GM12878 (cell line): ENCODE measurements at regions not wholly inside any gene's neighbourhood (a gene's known extent, or its start where the extent isn't known, plus 50 kb on each side); places are given as distances from the start of the nearest gene placed in this dataset.

Experiments used
- ATAC-seq: fragments of 200-7000 bp; cut with Tn5 transposase; 3 replicates; pipeline ENCODE4 v1.9.1; 2020; ENCODE audit warnings: mild to moderate bottlenecking, moderate library complexity
- BruUV-seq: library from RNA; stranded (reverse); fragments of 400-500 nt; replicated peaks from 2 replicates; lab custom pipeline; 2021; lab: Mats Ljungman, UMichigan
- CTCF ChIA-PET: fragments of 300-600 bp; sonication (Branson Sonifier 250); formaldehyde crosslinking; extraction: SDS; loops from one replicate; lab custom pipeline; 2021; ENCODE audit warnings: inconsistent platforms; lab: Yijun Ruan, JAX
- POLR2A ChIA-PET: fragments of 350-600 bp; formaldehyde crosslinking; extraction: SDS; loops from one replicate; lab custom pipeline; 2021; ENCODE audit warnings: inconsistent platforms; lab: Charles Lee
- RAD21 ChIA-PET: fragments of 300-600 bp; sonication (Branson Sonifier 250); formaldehyde crosslinking; loops from one replicate; lab custom pipeline; 2023; ENCODE audit warnings: antibody characterized with exemption; ENCODE audit not compliant: unreplicated experiment; lab: Charles Lee
- SMC1A ChIA-PET: fragments of 300-600 bp; sonication (Branson Sonifier 250); formaldehyde crosslinking; loops from one replicate; lab custom pipeline; 2023; ENCODE audit not compliant: unreplicated experiment, uncharacterized antibody; lab: Charles Lee
- DNase-seq: peaks from one replicate; pipeline ENCODE4 v3.0.0-alpha.2; 2011; ENCODE audit warnings: low read depth, low spot score
- FAIRE-seq: peaks from 3 replicates; lab custom pipeline; 2011; peaks lifted over from hg19 to GRCh38; lab: Jason Lieb, UNC
- H2AFZ ChIP-seq: 2 replicates; pipeline ENCODE4 v1.6.0; 2011; ENCODE audit warnings: low read depth, low read length, control low read depth; ENCODE audit not compliant: control insufficient read depth
- H3K27ac ChIP-seq: 2 replicates; pipeline ENCODE4 v1.5.1; 2011; ENCODE audit warnings: control low read depth; ENCODE audit not compliant: control insufficient read depth, insufficient read depth
- H3K27me3 ChIP-seq, 2 experiments: replicated peaks in 1 of 2; 2 replicates each; pipeline versions ENCODE4 v1.6.0 to v1.6.1; 2011; ENCODE audit warnings: low read length in 1 of 2; ENCODE audit not compliant: control insufficient read depth in 2 of 2, insufficient read depth in 2 of 2
- H3K36me3 ChIP-seq, 2 experiments: 2 replicates each; pipeline ENCODE4 v1.5.1; 2011; ENCODE audit warnings: low read length in 1 of 2; ENCODE audit not compliant: control insufficient read depth in 2 of 2, insufficient read depth in 2 of 2
- H3K4me1 ChIP-seq: 2 replicates; pipeline ENCODE4 v1.6.1; 2011; ENCODE audit warnings: mild to moderate bottlenecking, low read length, moderate library complexity, mixed read lengths; ENCODE audit not compliant: control insufficient read depth, insufficient read depth
- H3K4me2 ChIP-seq: 2 replicates; pipeline ENCODE4 v1.6.0; 2011; ENCODE audit warnings: control low read depth; ENCODE audit not compliant: control insufficient read depth, insufficient read depth
- H3K4me3 ChIP-seq: fragments of 200-600 bp; sonication (generic); 2 replicates; pipeline ENCODE4 v1.5.1; 2016
- H3K79me2 ChIP-seq: 2 replicates; pipeline ENCODE4 v1.6.0; 2011; ENCODE audit warnings: low read length; ENCODE audit not compliant: control insufficient read depth, insufficient read depth
- H3K9ac ChIP-seq: 2 replicates; pipeline ENCODE4 v1.8.0; 2011; ENCODE audit warnings: low read length, control low read depth, mixed read lengths; ENCODE audit not compliant: control insufficient read depth, insufficient read depth
- H3K9me3 ChIP-seq: replicated peaks from 3 replicates; pipeline ENCODE4 v1.5.1; 2011; ENCODE audit warnings: mild to moderate bottlenecking, low read length; ENCODE audit not compliant: control insufficient read depth, insufficient read depth
- H4K20me1 ChIP-seq: 2 replicates; pipeline ENCODE4 v1.6.0; 2011; ENCODE audit not compliant: control insufficient read depth, insufficient read depth
- BCL3 ChIP-seq: IDR thresholded peaks from 2 replicates; pipeline ENCODE4 v1.6.1; 2011; ENCODE audit warnings: borderline replicate concordance, low read depth, mild to moderate bottlenecking, moderate library complexity, low read length; ENCODE audit not compliant: insufficient read depth, poor library complexity, severe bottlenecking
- CEBPZ ChIP-seq: fragments of 150-350 bp; IDR thresholded peaks from 2 replicates; pipeline ENCODE4 v1.6.1; 2016; ENCODE audit warnings: low read depth, low read length
- EED ChIP-seq: sonication (generic); IDR thresholded peaks from 2 replicates; pipeline ENCODE4 v1.6.1; 2016; ENCODE audit warnings: antibody characterized with exemption, low read depth
- FOXM1 ChIP-seq: IDR thresholded peaks from 2 replicates; pipeline ENCODE4 v1.6.1; 2012; ENCODE audit warnings: low read depth, mild to moderate bottlenecking, inconsistent platforms, low read length, moderate library complexity
- IRF3 ChIP-seq: fragments of 450-650 bp; IDR thresholded peaks from 2 replicates; pipeline ENCODE4 v1.6.1; 2014; ENCODE audit warnings: mild to moderate bottlenecking
- LARP7 ChIP-seq: fragments of 450-650 bp; IDR thresholded peaks from 2 replicates; pipeline ENCODE4 v1.6.1; 2017; ENCODE audit warnings: mild to moderate bottlenecking
- MAX ChIP-seq: IDR thresholded peaks from 2 replicates; pipeline ENCODE4 v1.6.1; 2012; ENCODE audit warnings: low read depth, low read length, improper control_type of control experiment
- NRF1 ChIP-seq: conservative IDR thresholded peaks from 2 replicates; pipeline ENCODE4 v1.6.1; 2011; ENCODE audit warnings: mild to moderate bottlenecking, low read depth, low read length, improper control_type of control experiment
- PML ChIP-seq: IDR thresholded peaks from 2 replicates; pipeline ENCODE4 v1.6.1; 2012; ENCODE audit warnings: low read length, inconsistent platforms
- RUNX3 ChIP-seq: IDR thresholded peaks from 2 replicates; pipeline ENCODE4 v1.6.1; 2012; ENCODE audit warnings: low read length, inconsistent platforms
- SUZ12 ChIP-seq: fragments of 200-600 bp; sonication (generic); IDR thresholded peaks from one replicate; pipeline ENCODE4 v1.6.1; 2018; ENCODE audit warnings: antibody characterized with exemption, mild to moderate bottlenecking; ENCODE audit not compliant: unreplicated experiment
- TCF7 ChIP-seq: IDR thresholded peaks from 2 replicates; pipeline ENCODE4 v1.6.1; 2014; ENCODE audit warnings: antibody characterized with exemption, borderline replicate concordance
- ZBTB4 ChIP-seq: fragments of 450-650 bp; formaldehyde crosslinking; IDR thresholded peaks from 2 replicates; pipeline ENCODE4 v1.4.0; 2022; ENCODE audit warnings: mild to moderate bottlenecking, moderate library complexity
- WGBS: methylation state at CpG from one replicate; pipeline ENCODE4 v1.1.6; 2016; ENCODE audit warnings: low lambda C conversion rate; ENCODE audit not compliant: insufficient replicate concordance, insufficient coverage; ENCODE audit errors: missing lambda C conversion rate; 5-methylcytosine and 5-hydroxymethylcytosine counted together
- in situ Hi-C: fragments of 300-500 bp; cut with MboI; formaldehyde crosslinking; loops from 9 replicates; pipeline ENCODE4 v1.14.3; 2018; ENCODE audit warnings: mixed read lengths
- intact Hi-C: fragments of 100-400 bp; cut with micrococcal nuclease; formaldehyde crosslinking; loops from one replicate; pipeline ENCODE4 v1.14.2; 2022; ENCODE audit not compliant: unreplicated experiment

- FAIRE-seq (no peak), DNase-seq (no peak), ATAC-seq (no peak)
- Histone ChIP-seq H3K4me2 (no peak overlapping the region), H3K79me2 (no peaks in the 10 kb centered on the region), H2AFZ (no peak overlapping the region), H3K27ac (no peak overlapping the region), H3K27me3 (peaks cover 0 to 2% of the 10 kb centered on the region in 2 experiments; a peak in 2 of 4 replicates), H3K36me3 (no peaks in the 10 kb centered on the region), H3K4me3 (no peak overlapping the region), H3K9me3 (no peaks in the 10 kb centered on the region; the same call in 2 of the 3 replicates), H3K4me1 (no peaks in the 10 kb centered on the region), H4K20me1 (no peaks in the 10 kb centered on the region), H3K9ac (no peak overlapping the region)
- in situ Hi-C loops, result no loop called here
- POLR2A ChIA-PET, result no interaction called here
- SMC1A ChIA-PET, result no interaction called here
- intact Hi-C loops, result loop anchor here (5.0 kb wide), 1 partner anchor 435 kb away; no protein-coding TSS in a partner anchor
- CTCF ChIA-PET, result no interaction called here
- no TSS peak for BruUV-seq
- RAD21 ChIA-PET, result interaction anchor here (0.8 kb wide), 1 partner anchor 250 kb away, joined by 3 read pairs; no protein-coding TSS in a partner anchor
- 32% methylated on average over 10 of the region's 11 CpGs for WGBS
- TF ChIP-seq IRF3 (no peak), FOXM1 (no peak), EED (no peak), LARP7 (no peak), CEBPZ (no peak), TCF7 (no peak), MAX (no peak), PML (no peak), BCL3 (no peak), ZBTB4 (CRISPR knock-in tag) (no peak), SUZ12 (no peak), RUNX3 (no peak), NRF1 (no peak)
Observed at GRCh38 chr18:57301573-57302559, 50.5 kb upstream of the ST8SIA3 start.
